ENCODE measurements at regions not wholly inside any gene's neighbourhood (a gene's known extent, or its start where the extent isn't known, plus 50 kb on each side); places are given as distances from the start of the nearest gene placed in this dataset.

DNA sequence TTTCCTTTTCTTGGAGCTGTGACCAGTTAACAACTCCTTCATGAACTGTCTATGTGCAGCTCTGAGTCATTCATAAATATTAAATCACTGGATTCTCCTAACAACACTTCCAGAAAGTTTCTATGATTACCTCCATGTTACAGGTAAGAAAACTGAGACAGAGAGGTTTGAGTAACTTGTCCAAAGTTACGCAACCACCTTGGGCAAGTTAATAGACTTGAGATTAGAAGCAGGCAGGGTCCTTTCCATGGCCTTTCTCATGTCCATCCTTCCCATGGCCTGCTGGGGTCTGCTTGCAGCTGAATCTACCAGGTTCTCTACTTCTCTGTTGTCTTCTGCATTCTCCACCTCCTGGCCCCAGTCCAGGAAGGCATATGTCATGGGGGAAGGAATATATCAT lies 648.8 kb upstream of the MKI67 start:
- no peak for DNase-seq (ENCODE audit: low read depth in 4 of 4, low spot score in 3 of 4)

DNA sequence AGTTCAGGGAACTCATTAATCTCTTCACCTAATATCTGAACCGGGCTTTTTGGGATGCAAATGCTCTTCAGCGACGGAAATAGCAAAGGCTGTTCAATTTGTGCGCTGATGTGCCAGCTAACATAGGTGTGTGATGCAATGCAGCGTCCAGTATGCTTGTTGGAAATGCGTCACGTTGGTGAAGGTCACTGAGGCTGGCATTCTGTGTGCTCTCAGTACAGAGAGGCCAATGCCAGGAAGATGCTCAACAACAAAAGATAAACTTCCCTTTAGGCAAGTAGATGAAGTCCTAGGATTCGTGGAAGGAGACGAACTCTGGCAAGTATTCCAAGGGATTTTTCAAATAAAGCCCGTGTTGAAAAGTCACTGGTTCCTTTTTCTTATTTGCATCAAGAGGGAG lies 649.5 kb upstream of the MKI67 start:
- no peak for DNase-seq (ENCODE audit: low read depth in 4 of 4, low spot score in 3 of 4)

- no peak for DNase-seq (ENCODE audit: low read depth in 4 of 4, low spot score in 3 of 4)
Measured at GRCh38 chr10:128776673-128777252, 650.5 kb upstream of the MKI67 start.

DNA sequence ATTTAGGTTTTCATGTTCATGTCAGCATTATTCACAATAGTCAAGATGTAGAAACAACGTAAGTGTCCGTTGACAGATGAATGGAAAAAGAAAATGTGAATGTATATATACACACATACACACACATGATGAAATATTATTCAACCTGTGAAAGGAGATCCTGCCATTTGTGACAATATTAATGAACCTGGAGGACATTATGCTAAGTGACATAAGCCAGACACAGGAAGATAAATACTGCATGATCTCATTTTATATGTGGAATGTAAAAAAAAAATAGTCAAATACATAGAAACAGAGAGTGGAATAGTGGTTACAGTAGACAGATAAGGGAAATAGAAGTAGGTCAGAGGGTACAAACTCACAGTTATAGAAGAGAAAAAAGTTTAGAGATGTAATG lies 651.1 kb upstream of the MKI67 start:
- no peak for DNase-seq (ENCODE audit: low read depth in 4 of 4, low spot score in 3 of 4)

- no peak for DNase-seq (ENCODE audit: low read depth in 4 of 4, low spot score in 3 of 4)
Measured at GRCh38 chr10:128779416-128779815, 653.2 kb upstream of the MKI67 start.

DNA sequence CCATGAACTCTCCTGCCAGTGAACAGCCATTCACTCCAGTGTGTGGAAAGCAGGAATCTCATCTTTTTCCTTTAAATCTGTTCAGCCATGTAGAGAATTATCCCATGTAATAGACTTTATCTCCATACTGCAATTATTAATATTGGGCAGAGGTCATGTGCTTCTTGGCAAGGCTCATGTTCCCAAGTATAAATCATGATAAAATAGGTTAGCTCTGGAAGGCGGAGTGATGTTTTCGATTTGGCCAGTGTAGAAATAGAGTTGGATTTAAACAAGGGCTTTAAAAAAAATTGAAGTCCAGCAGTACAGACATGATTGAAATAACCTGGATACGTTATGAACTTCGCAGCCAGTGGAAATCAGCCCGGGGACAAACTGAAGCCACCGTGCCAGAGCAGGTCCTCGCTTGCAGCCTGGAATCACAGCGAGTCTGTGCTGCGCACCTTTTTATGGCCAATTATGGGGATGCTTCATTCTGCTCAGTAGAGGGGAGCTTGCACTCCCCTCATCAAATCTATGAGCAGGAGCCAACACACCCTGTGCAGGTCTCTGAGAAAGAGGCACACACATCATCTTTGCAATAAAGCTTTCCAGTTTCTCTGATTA lies 654.0 kb upstream of the MKI67 start:
- DNase-seq (ENCODE audit: low read depth in 4 of 4, low spot score in 3 of 4): no peak

DNA sequence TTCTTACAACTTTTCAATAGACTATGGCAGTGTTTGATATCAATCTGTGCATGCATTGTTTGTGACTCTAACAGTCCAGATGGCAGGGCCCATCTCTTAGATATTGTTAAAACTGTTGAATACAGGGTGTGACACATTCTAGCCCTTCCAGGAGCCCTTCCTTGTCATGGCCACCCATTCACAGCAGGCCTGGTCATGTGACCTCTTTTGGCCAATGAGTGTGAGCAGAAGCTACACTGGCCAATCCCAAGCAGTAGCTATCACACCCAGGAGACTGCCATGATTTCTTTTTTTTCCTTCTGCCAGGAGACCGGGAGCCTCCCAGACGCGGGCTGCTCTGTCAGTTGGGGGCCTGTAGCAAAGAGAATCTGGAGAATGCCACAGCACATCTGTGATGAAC lies 655.4 kb upstream of the MKI67 start:
- DNase-seq (ENCODE audit: low read depth in 4 of 4, low spot score in 3 of 4): no peak

GRCh38 chr10:128784444-128784843 lies 658.2 kb upstream of the MKI67 start:
- no peak for DNase-seq (ENCODE audit: low read depth in 4 of 4, low spot score in 3 of 4)

GRCh38 chr10:128792426-128793140 lies 666.4 kb upstream of the MKI67 start:
- DNase-seq (ENCODE audit: low read depth in 4 of 4, low spot score in 3 of 4): no peak

- no peak for DNase-seq (ENCODE audit: low read depth in 4 of 4, low spot score in 3 of 4)
Measured at GRCh38 chr10:128793726-128794655, 667.8 kb upstream of the MKI67 start.

GRCh38 chr10:128796396-128796912 lies 670.2 kb upstream of the MKI67 start:
- no peak for DNase-seq (ENCODE audit: low read depth in 4 of 4, low spot score in 3 of 4)

DNA sequence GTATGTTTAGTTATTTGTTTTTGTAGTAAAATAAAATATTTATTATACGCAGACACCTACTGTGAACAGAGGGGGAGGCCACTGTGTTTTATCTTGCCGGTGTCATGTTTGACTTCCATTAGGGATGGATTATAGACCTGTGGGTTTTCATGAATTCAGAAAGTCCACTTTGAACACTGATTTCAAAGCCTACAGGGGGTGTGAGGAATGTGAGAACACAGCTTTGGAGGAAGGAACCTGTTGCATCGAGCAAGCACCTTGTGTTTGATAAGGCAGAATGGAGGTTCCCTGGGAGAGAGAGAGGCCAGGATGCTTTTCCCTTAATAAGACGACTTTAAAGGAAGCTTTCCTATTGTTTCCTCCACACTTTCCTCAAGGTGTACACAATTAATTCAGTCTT lies 665.0 kb upstream of the MGMT start:
- DNase-seq (ENCODE audit: low read depth in 4 of 4, low spot score in 3 of 4): no peak

GRCh38 chr10:128803790-128804189 lies 663.3 kb upstream of the MGMT start:
- no peak for DNase-seq (ENCODE audit: low read depth in 4 of 4, low spot score in 3 of 4)

- no peak for DNase-seq (ENCODE audit: low read depth in 4 of 4, low spot score in 3 of 4)
Measured at GRCh38 chr10:128804411-128804810, 662.6 kb upstream of the MGMT start.

- no peak for DNase-seq (ENCODE audit: low read depth in 4 of 4, low spot score in 3 of 4)
Measured at GRCh38 chr10:128808921-128809440, 658.1 kb upstream of the MGMT start.

GRCh38 chr10:128811511-128811910 lies 655.5 kb upstream of the MGMT start:
- no peak for DNase-seq (ENCODE audit: low read depth in 4 of 4, low spot score in 3 of 4)

- DNase-seq (ENCODE audit: low read depth in 4 of 4, low spot score in 3 of 4): no peak
Measured at GRCh38 chr10:128812000-128812399, 655.0 kb upstream of the MGMT start.

DNA sequence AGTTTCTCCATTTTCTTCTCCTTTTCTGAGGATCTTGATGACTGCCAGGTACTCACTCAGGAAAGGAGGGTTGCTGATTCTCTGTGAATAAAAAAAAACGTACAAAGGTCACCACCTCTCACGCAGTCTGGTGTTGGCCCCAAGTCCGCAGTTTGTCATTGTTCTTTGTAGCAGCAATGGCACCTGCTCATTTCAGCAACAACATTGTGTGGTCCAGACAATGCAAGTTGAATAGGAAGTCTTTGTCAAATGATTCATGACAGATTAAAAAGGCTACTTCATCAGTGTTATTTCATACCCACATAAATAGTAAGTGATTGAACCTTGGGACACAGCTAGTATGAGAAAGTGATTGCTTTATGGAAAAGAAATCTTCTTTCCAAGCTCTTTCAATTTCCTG lies 653.5 kb upstream of the MGMT start:
- DNase-seq (ENCODE audit: low read depth in 4 of 4, low spot score in 3 of 4): no peak

DNA sequence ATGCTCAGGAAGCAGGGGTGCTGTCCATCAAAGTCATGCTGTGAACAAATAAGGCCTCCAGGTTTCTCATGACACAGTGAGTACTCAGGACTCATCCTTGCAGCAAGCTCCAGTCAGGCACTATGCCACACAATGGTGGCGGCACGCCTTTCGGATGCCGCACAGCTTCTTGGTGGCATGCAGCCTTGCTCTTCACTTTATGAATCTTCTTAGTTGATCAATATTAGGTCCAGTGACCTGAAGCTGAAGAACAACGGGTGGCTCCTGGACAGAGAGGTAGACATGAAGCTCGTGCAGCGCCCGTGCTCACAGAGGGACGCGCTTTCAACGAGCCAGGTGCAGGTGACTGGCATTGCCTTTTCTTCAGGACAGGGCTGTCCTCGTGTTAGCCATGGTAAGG lies 653.0 kb upstream of the MGMT start:
- no peak for DNase-seq (ENCODE audit: low read depth in 4 of 4, low spot score in 3 of 4)

DNA sequence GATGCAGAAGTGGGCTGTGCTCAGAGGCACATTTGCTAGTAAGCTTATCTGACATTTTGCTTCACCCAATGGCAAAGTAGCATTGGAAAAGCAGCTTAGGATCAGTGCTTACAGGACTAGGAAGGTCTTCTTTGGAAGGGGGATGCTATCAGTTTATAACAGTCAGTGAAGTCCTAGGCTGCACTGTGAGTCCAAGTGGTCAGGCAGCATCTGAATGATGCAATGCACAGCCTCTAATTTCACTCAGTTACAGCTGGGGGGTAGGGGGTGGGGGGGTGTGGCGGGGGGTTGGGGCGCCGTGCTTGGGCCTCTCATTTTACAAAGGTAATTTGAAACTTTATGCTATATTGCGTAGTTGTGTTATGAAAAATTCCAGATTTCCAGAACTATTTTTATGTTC lies 652.3 kb upstream of the MGMT start:
- no peak for DNase-seq (ENCODE audit: low read depth in 4 of 4, low spot score in 3 of 4)

DNA sequence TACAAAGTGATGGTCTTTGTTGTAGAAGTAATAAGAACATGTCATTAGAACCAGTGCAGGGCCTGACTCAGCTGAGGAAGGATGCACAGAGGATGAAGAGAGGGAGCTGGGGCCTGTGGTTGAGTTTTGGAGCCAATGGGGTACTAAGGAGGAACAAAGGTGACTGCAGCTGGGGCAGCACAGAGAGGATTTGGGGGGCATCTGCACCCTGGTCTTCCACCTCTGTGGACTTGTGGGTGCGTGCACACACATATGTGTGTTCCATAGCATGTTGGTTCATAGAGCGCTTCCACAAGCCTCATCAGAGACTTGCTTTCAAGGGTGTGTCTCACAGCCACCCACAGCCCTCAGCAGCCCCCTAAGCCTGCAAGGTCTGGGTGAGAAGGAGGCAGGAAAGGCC lies 650.3 kb upstream of the MGMT start:
- DNase-seq (ENCODE audit: low read depth in 4 of 4, low spot score in 3 of 4): no peak

Data from right renal pelvis (tissue), 4 donors.